Stimulated activated CD8-positive, alpha-beta memory T cell treated with anti-CD3 and anti-CD28 coated beads, Interleukin-15, amount 100 ng/mL, for 4 hours (primary cell): ENCODE measurements at regions not wholly inside any gene's neighbourhood (a gene's known extent, or its start where the extent isn't known, plus 50 kb on each side); places are given as distances from the start of the nearest gene placed in this dataset.
"Not testable (repeated sequence)": the region's sequence is repeated elsewhere in the genome, so short reads cannot be mapped to it uniquely, and the experiment has no call there.

Experiments used
- DNase-seq, 2 donors: peaks; one replicate each; pipeline ENCODE4 v3.0.0-alpha.2; 2020; ENCODE audit warnings: low read depth in 2 of 2

GRCh38 chr1:165147799-165148198, 208.7 kb downstream of the LMX1A start:
- DNase-seq, result no peak

- DNase-seq, result peak in 1 of 2 donors; percentile 1
These were observed 211.6 kb downstream of the LMX1A start for GRCh38 chr1:165144757-165145397.

GRCh38 chr1:165143437-165144065, 213.0 kb downstream of the LMX1A start:
- DNase-seq, result no peak

- no peak for DNase-seq
These were observed 217.6 kb downstream of the LMX1A start for GRCh38 chr1:165138960-165139359.

- no peak for DNase-seq
These were observed 218.8 kb downstream of the LMX1A start for GRCh38 chr1:165137551-165138316.

- no peak for DNase-seq
These were observed 222.1 kb downstream of the LMX1A start for GRCh38 chr1:165134431-165134830.

- no peak for DNase-seq
These were observed 226.8 kb downstream of the LMX1A start for GRCh38 chr1:165129568-165130164.

GRCh38 chr1:165124772-165125171, 231.7 kb downstream of the LMX1A start:
- no peak for DNase-seq

GRCh38 chr1:165119086-165119485, 237.4 kb downstream of the LMX1A start:
- no peak for DNase-seq

GRCh38 chr1:165117482-165117881, 239.0 kb downstream of the LMX1A start:
- no peak for DNase-seq

- DNase-seq, result no peak
These were observed 239.8 kb downstream of the LMX1A start for GRCh38 chr1:165116732-165117131.

GRCh38 chr1:165116171-165116570, 240.3 kb downstream of the LMX1A start:
- DNase-seq, result no peak

- DNase-seq, result no peak
These were observed 241.6 kb downstream of the LMX1A start for GRCh38 chr1:165114889-165115285.

GRCh38 chr1:165114022-165114888, 242.3 kb downstream of the LMX1A start:
- DNase-seq, result no peak

GRCh38 chr1:165112260-165112659, 244.3 kb downstream of the LMX1A start:
- DNase-seq, result no peak

GRCh38 chr1:165109013-165109412, 247.5 kb downstream of the LMX1A start:
- no peak for DNase-seq

- not testable (repeated sequence) for DNase-seq
These were observed 263.9 kb downstream of the LMX1A start for GRCh38 chr1:165092542-165093162.

GRCh38 chr1:165080253-165080896, 276.1 kb downstream of the LMX1A start:
- no peak for DNase-seq

GRCh38 chr1:165078391-165078790, 278.1 kb downstream of the LMX1A start:
- no peak for DNase-seq

- no peak for DNase-seq
These were observed 280.7 kb downstream of the LMX1A start for GRCh38 chr1:165075725-165076370.
